Adrenal gland (tissue), 9 donors: ENCODE measurements at regions not wholly inside any gene's neighbourhood (a gene's known extent, or its start where the extent isn't known, plus 50 kb on each side); places are given as distances from the start of the nearest gene placed in this dataset.

Source experiments
- DNase-seq, 7 donors: peaks; one replicate each; pipeline ENCODE4 v3.0.0-alpha.2; 2019 to 2020
- H3K27ac ChIP-seq, 5 donors: fragments of 200-600 bp; sonication (generic) in 4 of 5; 1 replicate in 3 of 5; 2 replicates in 2 of 5; pipeline versions ENCODE4 v1.5.1 to v1.8.0; 2016 to 2020; ENCODE audit warnings: mild to moderate bottlenecking in 1 of 5
- H3K27me3 ChIP-seq: fragments of 200-600 bp; 2 replicates; pipeline ENCODE4 v1.8.0; 2021
- H3K36me3 ChIP-seq, 2 donors: fragments of 200-600 bp; replicated peaks in 1 of 2; 1 replicate in 1 of 2; 2 replicates in 1 of 2; pipeline versions ENCODE4 v1.5.1 to v1.8.0; 2018 to 2022
- H3K4me1 ChIP-seq, 2 donors: fragments of 200-600 bp; replicated peaks in 1 of 2; 1 replicate in 1 of 2; 2 replicates in 1 of 2; pipeline versions ENCODE4 v1.5.1 to v1.8.0; 2018 to 2021
- H3K4me3 ChIP-seq, 4 donors: fragments of 200-600 bp; sonication (generic) in 3 of 4; one replicate each; pipeline ENCODE4 v1.5.1; 2016 to 2018
- H3K9me3 ChIP-seq, 3 donors: fragments of 200-600 bp; sonication (generic) in 1 of 3; replicated peaks in 1 of 3; 1 replicate in 2 of 3; 2 replicates in 1 of 3; pipeline versions ENCODE4 v1.5.1 to v1.8.0; 2016 to 2021
- POLR2A ChIP-seq, 2 donors: fragments of 450-650 bp; IDR thresholded peaks; one replicate each; pipeline ENCODE4 v1.6.1; 2017; ENCODE audit warnings: antibody characterized with exemption in 2 of 2, mild to moderate bottlenecking in 2 of 2, moderate library complexity in 1 of 2
- WGBS, 4 donors: extraction: QIAGEN DNeasy Blood & Tissue Kit in 2 of 4; methylation state at CpG; one replicate each; pipeline versions ENCODE4 v1.1.5 to v1.1.7; 2013 to 2017; 5-methylcytosine and 5-hydroxymethylcytosine counted together
- intact Hi-C, 2 donors: fragments of 100-400 bp; cut with DNase I; formaldehyde crosslinking; loops; one replicate each; pipeline versions ENCODE4 v1.14.1 to v1.15.0; 2022 to 2023
- TF ChIP-seq, protein P1 (sequence below), 6 experiments: fragments of 450-650 bp in 4 of 6; fragments of 200-600 bp in 2 of 6; sonication (generic) in 1 of 6; IDR thresholded peaks; 1 replicate in 5 of 6; 2 replicates in 1 of 6; pipeline versions ENCODE4 v1.5.1 to v1.8.0; 2016 to 2021; ENCODE audit warnings: antibody characterized with exemption in 6 of 6, mild to moderate bottlenecking in 2 of 6, moderate library complexity in 1 of 6
- donor health status: healthy with polysubstance abuse.
- donor health status: Bipolar disorder and iron deficiency.
- donor health status: DM: yes; HTN: yes; CAD: no.
- donor health status: DM: no; HTN: no; CAD: no.
- donor health status: DM: no; HTN: no; CAD: no.

- H3K36me3 ChIP-seq: no peaks in the 10 kb centered on the region
- DNase-seq: no peak
- H3K27ac ChIP-seq: no peak overlapping the region
- no peak overlapping the region for H3K4me3 ChIP-seq
- TF ChIP-seq POLR2A (IDR thresholded peaks at IDR 0.05): no peak
- TF ChIP-seq, protein P1, sequence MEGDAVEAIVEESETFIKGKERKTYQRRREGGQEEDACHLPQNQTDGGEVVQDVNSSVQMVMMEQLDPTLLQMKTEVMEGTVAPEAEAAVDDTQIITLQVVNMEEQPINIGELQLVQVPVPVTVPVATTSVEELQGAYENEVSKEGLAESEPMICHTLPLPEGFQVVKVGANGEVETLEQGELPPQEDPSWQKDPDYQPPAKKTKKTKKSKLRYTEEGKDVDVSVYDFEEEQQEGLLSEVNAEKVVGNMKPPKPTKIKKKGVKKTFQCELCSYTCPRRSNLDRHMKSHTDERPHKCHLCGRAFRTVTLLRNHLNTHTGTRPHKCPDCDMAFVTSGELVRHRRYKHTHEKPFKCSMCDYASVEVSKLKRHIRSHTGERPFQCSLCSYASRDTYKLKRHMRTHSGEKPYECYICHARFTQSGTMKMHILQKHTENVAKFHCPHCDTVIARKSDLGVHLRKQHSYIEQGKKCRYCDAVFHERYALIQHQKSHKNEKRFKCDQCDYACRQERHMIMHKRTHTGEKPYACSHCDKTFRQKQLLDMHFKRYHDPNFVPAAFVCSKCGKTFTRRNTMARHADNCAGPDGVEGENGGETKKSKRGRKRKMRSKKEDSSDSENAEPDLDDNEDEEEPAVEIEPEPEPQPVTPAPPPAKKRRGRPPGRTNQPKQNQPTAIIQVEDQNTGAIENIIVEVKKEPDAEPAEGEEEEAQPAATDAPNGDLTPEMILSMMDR (IDR thresholded peaks at IDR 0.05): no peak
- intact Hi-C loops: no loop called here
- no peaks in the 10 kb centered on the region for H3K27me3 ChIP-seq
- no peaks in the 10 kb centered on the region for H3K4me1 ChIP-seq
- no peaks in the 10 kb centered on the region for H3K9me3 ChIP-seq
- WGBS, 4 donors: 43 to 56% (median 48%) methylated on average over 2 of the region's 2 CpGs
Observed at GRCh38 chr5:39561421-39561820, 136.6 kb upstream of the DAB2 start.

GRCh38 chr5:39560726-39561125 lies 135.9 kb upstream of the DAB2 start:
- Histone ChIP-seq H3K36me3 (no peaks in the 10 kb centered on the region), H3K4me1 (no peaks in the 10 kb centered on the region), H3K27me3 (no peaks in the 10 kb centered on the region), H3K9me3 (no peaks in the 10 kb centered on the region), H3K4me3 (no peak overlapping the region), H3K27ac (no peak overlapping the region)
- intact Hi-C loops: no loop called here
- no peak for DNase-seq
- 87 to 97% (median 92%) methylated on average over 2 of the region's 2 CpGs for WGBS, 4 donors
- TF ChIP-seq, protein P1 (IDR thresholded peaks at IDR 0.05): no peak
- TF ChIP-seq POLR2A (IDR thresholded peaks at IDR 0.05): no peak

GRCh38 chr5:39559923-39560322 lies 135.1 kb upstream of the DAB2 start:
- H3K4me3 ChIP-seq: no peak overlapping the region
- intact Hi-C loops: no loop called here
- H3K9me3 ChIP-seq: no peaks in the 10 kb centered on the region
- TF ChIP-seq, protein P1 (IDR thresholded peaks at IDR 0.05): no peak
- no peak for TF ChIP-seq POLR2A (IDR thresholded peaks at IDR 0.05)
- no peak for DNase-seq
- H3K27me3 ChIP-seq: no peaks in the 10 kb centered on the region
- WGBS, 4 donors: 82 to 89% (median 86%) methylated on average over 2 of the region's 2 CpGs
- no peaks in the 10 kb centered on the region for H3K36me3 ChIP-seq
- no peak overlapping the region for H3K27ac ChIP-seq
- H3K4me1 ChIP-seq: no peaks in the 10 kb centered on the region

- WGBS, 4 donors: 65 to 80% (median 71%) methylated on average over 3 of the region's 3 CpGs
- DNase-seq: no peak
- H3K36me3 ChIP-seq: no peaks in the 10 kb centered on the region
- H3K4me3 ChIP-seq: no peak overlapping the region
- no peak overlapping the region for H3K27ac ChIP-seq
- no peak for TF ChIP-seq POLR2A (IDR thresholded peaks at IDR 0.05)
- TF ChIP-seq, protein P1 (IDR thresholded peaks at IDR 0.05): no peak
- H3K27me3 ChIP-seq: no peaks in the 10 kb centered on the region
- intact Hi-C loops: no loop called here
- no peaks in the 10 kb centered on the region for H3K9me3 ChIP-seq
- H3K4me1 ChIP-seq: no peaks in the 10 kb centered on the region
Observed at GRCh38 chr5:39558541-39558940, 133.8 kb upstream of the DAB2 start.
